ENCODE measurements at regions not wholly inside any gene's neighbourhood (a gene's known extent, or its start where the extent isn't known, plus 50 kb on each side); places are given as distances from the start of the nearest gene placed in this dataset.

DNA sequence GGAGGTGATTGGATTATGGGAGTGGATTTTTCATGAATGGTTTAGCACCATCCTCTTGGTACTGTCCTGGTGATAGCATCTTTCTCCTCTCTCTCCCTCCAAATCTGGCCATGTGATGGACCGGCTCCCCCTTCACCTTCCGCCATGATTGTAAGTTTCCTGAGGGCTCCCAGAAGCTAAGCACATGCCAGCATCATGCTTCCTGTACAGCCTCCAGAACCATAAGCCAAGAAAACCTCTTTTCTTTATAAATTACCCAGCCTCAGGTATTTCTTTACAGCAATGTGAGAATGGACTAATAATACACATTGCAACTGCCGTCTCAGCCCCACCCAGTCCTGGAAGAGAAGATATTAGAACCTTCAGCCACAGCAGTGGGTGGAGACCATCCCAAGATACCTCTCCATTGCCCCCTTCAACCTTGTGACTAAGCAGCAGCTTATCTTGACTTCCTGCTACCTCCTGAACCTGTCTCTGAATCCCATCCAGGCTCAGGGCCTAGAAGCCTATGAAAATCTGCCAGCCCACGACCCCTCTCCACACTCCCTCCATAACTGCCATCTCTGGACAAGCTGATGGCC lies 81.8 kb upstream of the AGAP1 start:
- H3K4me3 ChIP-seq (ENCODE audit: extremely low read depth in 1 of 4, insufficient read depth in 2 of 4, low read depth in 3 of 4, low read length in 4 of 4): no peak overlapping the region
- no peak overlapping the region for H3K18ac ChIP-seq (ENCODE audit: extremely low read depth, low read length)
- no peaks in the 10 kb centered on the region for H3K9me3 ChIP-seq (ENCODE audit: insufficient read depth in 2 of 2, low read depth in 1 of 2, low read length in 1 of 2)
- ChIA-PET POLR2A (ENCODE audit: partially characterized antibody) (no interaction called here), CTCF (ENCODE audit: partially characterized antibody) (interaction anchor here (1.1 to 1.7 kb wide), 3 partner anchors 19 to 32 kb away, joined by 3 to 4 read pairs (median 4); no protein-coding TSS in a partner anchor)
- no peak overlapping the region for H2BK12ac ChIP-seq (ENCODE audit: low read depth, low read length)
- H2BK120ac ChIP-seq (replicated peaks; ENCODE audit: low read depth, low read length): no peak overlapping the region
- H3K4ac ChIP-seq (replicated peaks; ENCODE audit: insufficient read length, low read depth, low read length): no peak overlapping the region
- H3K56ac ChIP-seq (replicated peaks; ENCODE audit: insufficient read length, low read depth, low read length): no peak overlapping the region
- no peaks in the 10 kb centered on the region for H3K79me2 ChIP-seq (ENCODE audit: control insufficient read depth in 1 of 2, insufficient read depth in 2 of 2, low read length in 2 of 2)
- H4K5ac ChIP-seq (ENCODE audit: insufficient read length, low read depth, low read length): no peak overlapping the region
- H4K8ac ChIP-seq (ENCODE audit: extremely low read depth, insufficient read depth, low read length): no peak overlapping the region
- WGBS, 2 experiments (ENCODE audit: extremely low coverage in 1 of 2, insufficient coverage in 1 of 2, insufficient read length in 1 of 2, insufficient replicate concordance in 2 of 2, low coverage in 1 of 2, low lambda C conversion rate in 2 of 2, missing lambda C conversion rate in 1 of 2): 94% methylated on average over 4 of the region's 4 CpGs; no CpG with 5 or more reads in 1 of the 2 experiments
- no peaks in the 10 kb centered on the region for H3K36me3 ChIP-seq (ENCODE audit: control insufficient read depth in 2 of 4, insufficient read depth in 4 of 4, low read length in 3 of 4)
- H2BK5ac ChIP-seq (ENCODE audit: low read depth, low read length): no peak overlapping the region
- H3K79me1 ChIP-seq (ENCODE audit: low read depth, low read length): no peaks in the 10 kb centered on the region
- no peak overlapping the region for H2BK15ac ChIP-seq (ENCODE audit: low read length)
- H4K20me1 ChIP-seq (replicated peaks in 1 of 2; ENCODE audit: control insufficient read depth in 1 of 2, insufficient read depth in 2 of 2, low read length in 2 of 2): no peaks in the 10 kb centered on the region
- no peak overlapping the region for H2AFZ ChIP-seq (ENCODE audit: low read length)
- no peak overlapping the region for H2AK5ac ChIP-seq (ENCODE audit: low read depth, low read length)
- DNase-seq (ENCODE audit: low read depth in 1 of 2, low spot score in 2 of 2) (no peak), FAIRE-seq (no peak)
- H3K14ac ChIP-seq (ENCODE audit: insufficient read length): no peak overlapping the region
- no peaks in the 10 kb centered on the region for H3K4me1 ChIP-seq (replicated peaks in 1 of 4; ENCODE audit: control insufficient read depth in 3 of 4, insufficient read depth in 4 of 4, low read length in 3 of 4)
- H3K23ac ChIP-seq (ENCODE audit: insufficient read length): no peak overlapping the region
- no peaks in the 10 kb centered on the region for H3K23me2 ChIP-seq (ENCODE audit: low read depth, low read length)
- H3K9ac ChIP-seq (replicated peaks in 1 of 4; ENCODE audit: extremely low read depth in 1 of 4, low read depth in 3 of 4, low read length in 3 of 4): no peak overlapping the region
- no peak overlapping the region for H4K91ac ChIP-seq (replicated peaks; ENCODE audit: insufficient read length, low read length)
- H3K4me2 ChIP-seq (ENCODE audit: insufficient read depth in 1 of 2, low read depth in 2 of 2, low read length in 2 of 2): no peak overlapping the region
- no peak overlapping the region for H3K27ac ChIP-seq (ENCODE audit: low read depth, low read length)
- no peak overlapping the region for H2BK20ac ChIP-seq (ENCODE audit: low read length)
- H3K27me3 ChIP-seq (replicated peaks in 1 of 4; ENCODE audit: control insufficient read depth in 3 of 4, extremely low read depth in 1 of 4, insufficient read depth in 3 of 4, low read length in 3 of 4): no peaks in the 10 kb centered on the region
- TF ChIP-seq SP2 (IDR thresholded peaks at IDR 0.05; ENCODE audit: low read length) (no peak), CEBPB (IDR thresholded peaks at IDR 0.05; ENCODE audit: low read depth, low read length) (no peak), EGR1 (IDR thresholded peaks at IDR 0.05; ENCODE audit: borderline replicate concordance, low read depth, low read length) (no peak), YY1 (IDR thresholded peaks at IDR 0.05; ENCODE audit: low read depth, low read length) (no peak), ATF3 (IDR thresholded peaks at IDR 0.05; ENCODE audit: insufficient read depth, low read depth, low read length) (no peak), CHD2 (IDR thresholded peaks at IDR 0.05; ENCODE audit: low read length) (no peak), SAP30 (IDR thresholded peaks at IDR 0.05; ENCODE audit: insufficient read depth, insufficient replicate concordance, low read length) (no peak), CTBP2 (IDR thresholded peaks at IDR 0.05; ENCODE audit: borderline replicate concordance, insufficient read depth, insufficient read length, low read length) (no peak)
- TF ChIP-seq, protein P1, sequence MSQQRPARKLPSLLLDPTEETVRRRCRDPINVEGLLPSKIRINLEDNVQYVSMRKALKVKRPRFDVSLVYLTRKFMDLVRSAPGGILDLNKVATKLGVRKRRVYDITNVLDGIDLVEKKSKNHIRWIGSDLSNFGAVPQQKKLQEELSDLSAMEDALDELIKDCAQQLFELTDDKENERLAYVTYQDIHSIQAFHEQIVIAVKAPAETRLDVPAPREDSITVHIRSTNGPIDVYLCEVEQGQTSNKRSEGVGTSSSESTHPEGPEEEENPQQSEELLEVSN (IDR thresholded peaks at IDR 0.05): no peak
